GM10266 (cell line): ENCODE measurements at regions not wholly inside any gene's neighbourhood (a gene's known extent, or its start where the extent isn't known, plus 50 kb on each side); places are given as distances from the start of the nearest gene placed in this dataset.

ENCODE experiments used
- DNase-seq: peaks from one replicate; pipeline ENCODE4 v3.0.0; 2012; ENCODE audit errors: extremely low spot score
- CTCF ChIP-seq: IDR thresholded peaks from 2 replicates; pipeline ENCODE4 v1.5.1; 2012; ENCODE audit warnings: mild to moderate bottlenecking, low read depth; ENCODE audit not compliant: control insufficient read depth, insufficient read depth; ENCODE audit errors: missing control alignments

GRCh38 chr2:60275958-60276357, 277.5 kb downstream of the BCL11A start:
- no peak for TF ChIP-seq CTCF
- no peak for DNase-seq

GRCh38 chr2:60273836-60274235, 279.6 kb downstream of the BCL11A start:
- no peak for TF ChIP-seq CTCF
- no peak for DNase-seq

GRCh38 chr2:60271713-60272112, 281.7 kb downstream of the BCL11A start:
- no peak for DNase-seq
- TF ChIP-seq CTCF, result no peak

GRCh38 chr2:60271131-60271530, 282.3 kb downstream of the BCL11A start:
- no peak for DNase-seq
- no peak for TF ChIP-seq CTCF

GRCh38 chr2:60268661-60269060, 284.8 kb downstream of the BCL11A start:
- no peak for DNase-seq
- TF ChIP-seq CTCF, result no peak

GRCh38 chr2:60268032-60268431, 285.4 kb downstream of the BCL11A start:
- no peak for TF ChIP-seq CTCF

GRCh38 chr2:60267122-60267521, 286.3 kb downstream of the BCL11A start:
- TF ChIP-seq CTCF, result no peak
- no peak for DNase-seq

More at GRCh38 chr2:60268032-60268431, 285.4 kb downstream of the BCL11A start:
- no peak for DNase-seq
